ENCODE measurements at regions not wholly inside any gene's neighbourhood (a gene's known extent, or its start where the extent isn't known, plus 50 kb on each side); places are given as distances from the start of the nearest gene placed in this dataset.

GRCh38 chr14:71731096-71731495, 201.1 kb upstream of the RGS6 start:
- no peak for ATAC-seq
- H3K36me3 ChIP-seq (ENCODE audit: control insufficient read depth, insufficient read depth, low read length) = peaks cover 51% of the 10 kb centered on the region
- no peak overlapping the region for H3K27ac Mint-ChIP-seq

GRCh38 chr14:71733210-71733883, 198.9 kb upstream of the RGS6 start:
- Histone ChIP-seq H3K36me3 (ENCODE audit: control insufficient read depth, insufficient read depth, low read length) (peaks cover 60% of the 10 kb centered on the region), H3K9me3 (ENCODE audit: control insufficient read depth, insufficient read depth, low read length) (no peaks in the 10 kb centered on the region), H3K4me3 (ENCODE audit: low read length) (no peak overlapping the region), H3K4me1 (ENCODE audit: control insufficient read depth, insufficient read depth, low read length) (no peaks in the 10 kb centered on the region), H3K27me3 (ENCODE audit: control insufficient read depth, insufficient read depth, low read length) (no peaks in the 10 kb centered on the region), H3K27ac (ENCODE audit: low read length) (no peak overlapping the region)
- DNase-seq (no peak), ATAC-seq (no peak)
- Mint-ChIP-seq H3K4me3 (no peak overlapping the region), H3K27ac (no peak overlapping the region), H3K36me3 (peaks cover 21% of the 10 kb centered on the region), H3K9me3 (no peaks in the 10 kb centered on the region), H3K27me3 (ENCODE audit: low read depth in 2 of 2) (no peaks in the 10 kb centered on the region), H3K4me1 (no peaks in the 10 kb centered on the region)
- TF ChIP-seq CTCF (IDR thresholded peaks at IDR 0.05) = no peak
- WGBS (ENCODE audit: insufficient coverage) = 94% methylated on average over 5 of the region's 6 CpGs
- intact Hi-C loops (cut with micrococcal nuclease) = no loop called here

More at GRCh38 chr14:71731096-71731495, 201.1 kb upstream of the RGS6 start:
- peaks cover 21% of the 10 kb centered on the region for H3K36me3 Mint-ChIP-seq
- intact Hi-C loops (cut with micrococcal nuclease) = no loop called here
- no peak overlapping the region for H3K4me3 ChIP-seq (ENCODE audit: low read length)
- H3K4me3 Mint-ChIP-seq = no peak overlapping the region
- no peaks in the 10 kb centered on the region for H3K4me1 Mint-ChIP-seq
- DNase-seq = no peak
- no peaks in the 10 kb centered on the region for H3K9me3 ChIP-seq (ENCODE audit: control insufficient read depth, insufficient read depth, low read length)
- TF ChIP-seq CTCF (IDR thresholded peaks at IDR 0.05) = no peak
- no peaks in the 10 kb centered on the region for H3K27me3 Mint-ChIP-seq (ENCODE audit: low read depth in 2 of 2)
- WGBS (ENCODE audit: insufficient coverage) = 95% methylated on average over 5 of the region's 5 CpGs
- H3K9me3 Mint-ChIP-seq = no peaks in the 10 kb centered on the region
- H3K27ac ChIP-seq (ENCODE audit: low read length) = no peak overlapping the region
- no peaks in the 10 kb centered on the region for H3K4me1 ChIP-seq (ENCODE audit: control insufficient read depth, insufficient read depth, low read length)
- H3K27me3 ChIP-seq (ENCODE audit: control insufficient read depth, insufficient read depth, low read length) = no peaks in the 10 kb centered on the region

GRCh38 chr14:71734076-71734475, 198.2 kb upstream of the RGS6 start:
- no peak overlapping the region for H3K4me3 Mint-ChIP-seq

More at GRCh38 chr14:71734076-71734475, 198.2 kb upstream of the RGS6 start:
- Histone ChIP-seq H3K4me3 (ENCODE audit: low read length) (no peak overlapping the region), H3K27me3 (ENCODE audit: control insufficient read depth, insufficient read depth, low read length) (no peaks in the 10 kb centered on the region), H3K4me1 (ENCODE audit: control insufficient read depth, insufficient read depth, low read length) (no peaks in the 10 kb centered on the region), H3K9me3 (ENCODE audit: control insufficient read depth, insufficient read depth, low read length) (no peaks in the 10 kb centered on the region), H3K36me3 (ENCODE audit: control insufficient read depth, insufficient read depth, low read length) (peaks cover 67% of the 10 kb centered on the region), H3K27ac (ENCODE audit: low read length) (no peak overlapping the region)
- TF ChIP-seq CTCF (IDR thresholded peaks at IDR 0.05) = no peak
- 99% methylated on average over 14 of the region's 14 CpGs for WGBS (ENCODE audit: insufficient coverage)
- DNase-seq (no peak), ATAC-seq (no peak)
- Mint-ChIP-seq H3K4me1 (no peaks in the 10 kb centered on the region), H3K27ac (no peak overlapping the region), H3K27me3 (ENCODE audit: low read depth in 2 of 2) (no peaks in the 10 kb centered on the region), H3K9me3 (no peaks in the 10 kb centered on the region), H3K36me3 (peaks cover 21% of the 10 kb centered on the region)
- intact Hi-C loops (cut with micrococcal nuclease) = no loop called here
